COLO668 (cell line): ENCODE measurements at regions not wholly inside any gene's neighbourhood (a gene's known extent, or its start where the extent isn't known, plus 50 kb on each side); places are given as distances from the start of the nearest gene placed in this dataset.

ENCODE experiments used
- DNase-seq: peaks from one replicate; lab custom pipeline; 2025; ENCODE audit not compliant: unreplicated experiment; lab: John Stamatoyannopoulos, UW

DNA sequence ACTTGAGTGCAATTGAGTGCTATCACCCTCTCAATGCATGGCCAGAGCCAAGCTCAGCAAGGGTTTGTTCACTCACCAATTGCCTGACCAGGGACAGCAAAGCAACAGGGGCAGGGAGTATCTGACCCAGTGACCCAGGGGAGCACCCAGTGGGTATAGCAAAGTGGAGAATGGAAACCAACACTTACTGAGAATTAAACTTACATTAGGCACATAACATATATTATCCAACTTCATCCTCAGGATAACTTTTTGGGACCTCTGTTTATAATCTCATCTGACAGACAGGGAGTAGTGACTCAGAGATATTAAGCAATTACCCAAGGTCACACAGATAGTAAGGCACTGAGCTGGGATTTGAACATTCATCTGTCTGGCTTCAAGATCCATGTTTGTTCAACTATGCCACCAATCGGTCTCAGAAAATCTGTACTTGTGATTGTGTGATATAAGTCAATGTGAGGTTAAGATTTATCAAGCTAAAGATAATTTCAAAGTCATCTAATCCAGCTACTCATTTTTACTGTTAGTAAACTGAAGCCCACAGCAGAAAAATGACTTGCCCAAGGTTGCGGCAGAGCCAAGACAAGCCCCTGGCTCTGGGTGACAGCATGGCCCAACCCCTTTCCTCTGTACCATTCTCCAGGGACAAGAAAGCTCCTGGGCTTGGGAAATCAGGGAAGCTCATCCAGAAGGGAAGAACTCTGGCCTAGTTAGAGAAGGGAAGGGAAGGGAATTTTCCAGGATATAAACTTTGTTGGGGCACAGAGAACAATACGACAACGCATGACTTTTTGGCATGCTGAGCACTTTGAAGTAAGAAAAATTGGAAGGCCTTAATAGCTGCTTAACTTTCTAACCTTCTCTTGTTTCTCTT is 138.0 kb upstream of the SMAD3 start:
- no peak for DNase-seq

DNA sequence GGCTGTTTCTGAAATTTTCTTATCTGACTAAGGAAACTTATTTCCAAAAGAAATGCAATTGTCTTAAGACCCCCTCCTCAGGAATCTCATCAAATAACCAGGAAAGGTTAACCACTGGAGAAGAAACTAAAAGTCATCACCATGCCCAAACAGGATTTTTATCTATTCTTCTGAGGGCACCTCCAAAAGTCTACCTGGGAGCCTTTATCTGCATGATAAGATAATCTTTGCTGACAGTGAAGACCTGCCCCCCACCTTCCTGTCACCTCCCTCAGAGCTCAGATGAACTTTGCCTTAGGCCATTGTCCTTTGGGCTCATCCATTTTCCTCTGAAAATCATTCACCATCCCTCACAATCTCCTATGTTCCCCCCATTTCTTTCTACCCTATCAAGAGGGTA is 137.3 kb upstream of the SMAD3 start:
- no peak for DNase-seq

DNA sequence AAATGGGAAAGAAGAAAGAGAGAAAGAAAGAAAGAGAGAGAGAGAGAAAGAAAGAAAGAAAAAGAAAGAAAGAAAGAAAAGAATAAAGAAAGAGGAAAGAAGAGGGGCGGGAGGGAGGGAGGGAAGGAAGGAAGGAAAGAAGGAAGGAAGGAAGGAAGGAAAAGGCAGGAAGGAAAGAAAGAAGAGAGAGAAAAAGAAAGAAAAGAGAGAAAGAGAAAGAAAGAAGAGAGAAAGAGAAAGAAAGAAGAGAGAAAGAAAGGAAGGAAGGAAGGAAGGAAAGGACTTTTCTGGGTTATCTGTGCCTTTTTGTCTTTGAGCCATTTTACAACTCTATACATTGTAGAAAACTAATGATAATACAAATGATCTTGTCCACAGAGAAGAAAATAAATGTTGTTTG is 136.6 kb upstream of the SMAD3 start:
- DNase-seq = no peak

DNA sequence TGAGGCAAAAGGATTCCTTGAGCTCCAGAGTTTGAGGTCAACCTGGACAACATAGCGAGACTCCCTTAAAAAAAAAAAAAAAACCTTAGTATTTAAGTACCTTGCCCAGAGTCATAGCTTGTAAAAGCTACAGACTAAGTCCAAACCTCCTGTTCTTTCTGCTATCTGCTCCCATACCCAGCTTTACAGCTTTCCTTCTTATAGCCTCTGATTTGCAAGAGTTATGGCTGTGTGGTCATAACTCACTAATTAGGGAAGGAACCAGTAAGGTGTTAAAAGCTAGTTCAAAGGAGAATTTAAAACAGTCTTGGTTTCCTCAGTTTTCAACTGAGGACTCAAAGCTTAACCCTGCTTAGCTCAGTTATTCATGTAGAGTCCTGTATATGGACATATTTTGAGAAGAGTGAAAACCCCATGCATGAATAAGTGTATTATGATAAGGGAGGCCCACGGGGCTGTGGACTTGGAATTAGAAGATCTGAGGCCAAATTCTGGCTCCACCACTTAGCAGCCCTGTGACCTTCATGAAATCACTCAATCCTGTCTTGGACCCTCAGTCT is 135.5 kb upstream of the SMAD3 start:
- DNase-seq = no peak

DNA sequence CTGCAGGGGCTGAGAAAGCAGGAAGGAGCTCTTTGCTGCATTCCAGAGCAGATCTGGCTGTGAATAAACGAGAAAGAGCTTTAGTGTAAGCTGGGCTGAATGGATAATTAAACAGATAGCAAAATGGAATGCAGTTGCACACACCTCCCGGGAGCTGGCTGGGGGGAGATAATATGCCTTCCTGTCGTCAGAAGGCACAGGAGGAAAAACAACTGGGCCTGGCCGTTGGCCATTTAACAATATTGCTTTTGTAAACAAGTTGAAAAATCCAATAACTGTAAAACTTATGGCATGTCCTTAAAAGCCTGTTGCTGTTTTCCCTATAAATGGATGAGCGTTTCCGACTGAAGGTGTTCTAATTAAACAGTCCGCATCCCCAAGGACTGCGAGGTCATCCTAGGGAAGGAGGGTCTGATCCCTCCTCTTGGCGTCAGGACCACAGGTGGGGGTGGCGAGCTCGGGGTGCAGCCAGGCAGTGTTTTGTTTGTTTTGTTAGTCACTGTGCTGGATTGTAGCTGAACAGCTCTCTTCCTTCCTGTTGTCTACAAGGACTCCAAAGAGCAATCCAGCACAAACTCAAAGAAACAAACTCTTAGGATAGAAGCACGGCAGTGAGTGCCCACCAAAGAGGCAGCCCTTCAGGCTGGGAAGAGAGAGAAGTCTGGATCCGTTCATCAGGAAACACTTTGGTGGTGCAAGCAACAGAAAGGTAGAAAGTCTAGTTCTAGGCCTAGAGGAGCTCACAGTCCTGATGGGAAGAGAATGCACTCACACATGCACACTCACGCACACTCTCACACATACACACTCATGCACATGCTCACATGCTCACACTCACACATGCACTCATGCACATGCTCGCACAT is 133.4 kb upstream of the SMAD3 start:
- peak; percentile 46 for DNase-seq

DNA sequence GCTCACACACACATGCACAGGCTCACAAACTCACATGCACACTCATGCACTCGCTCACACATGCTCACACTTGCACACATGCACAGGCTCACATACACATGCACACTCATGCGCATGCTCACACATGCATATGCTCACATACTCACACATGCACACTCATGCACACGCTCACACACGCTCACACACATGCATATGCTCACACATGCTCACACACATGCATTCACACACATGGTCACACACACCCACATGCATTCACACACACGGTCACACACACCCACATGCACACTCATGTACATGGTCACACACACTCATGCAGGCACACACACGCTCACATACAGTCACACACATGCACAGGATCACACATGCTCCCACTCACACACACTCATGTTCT is 132.8 kb upstream of the SMAD3 start:
- DNase-seq = no peak

DNA sequence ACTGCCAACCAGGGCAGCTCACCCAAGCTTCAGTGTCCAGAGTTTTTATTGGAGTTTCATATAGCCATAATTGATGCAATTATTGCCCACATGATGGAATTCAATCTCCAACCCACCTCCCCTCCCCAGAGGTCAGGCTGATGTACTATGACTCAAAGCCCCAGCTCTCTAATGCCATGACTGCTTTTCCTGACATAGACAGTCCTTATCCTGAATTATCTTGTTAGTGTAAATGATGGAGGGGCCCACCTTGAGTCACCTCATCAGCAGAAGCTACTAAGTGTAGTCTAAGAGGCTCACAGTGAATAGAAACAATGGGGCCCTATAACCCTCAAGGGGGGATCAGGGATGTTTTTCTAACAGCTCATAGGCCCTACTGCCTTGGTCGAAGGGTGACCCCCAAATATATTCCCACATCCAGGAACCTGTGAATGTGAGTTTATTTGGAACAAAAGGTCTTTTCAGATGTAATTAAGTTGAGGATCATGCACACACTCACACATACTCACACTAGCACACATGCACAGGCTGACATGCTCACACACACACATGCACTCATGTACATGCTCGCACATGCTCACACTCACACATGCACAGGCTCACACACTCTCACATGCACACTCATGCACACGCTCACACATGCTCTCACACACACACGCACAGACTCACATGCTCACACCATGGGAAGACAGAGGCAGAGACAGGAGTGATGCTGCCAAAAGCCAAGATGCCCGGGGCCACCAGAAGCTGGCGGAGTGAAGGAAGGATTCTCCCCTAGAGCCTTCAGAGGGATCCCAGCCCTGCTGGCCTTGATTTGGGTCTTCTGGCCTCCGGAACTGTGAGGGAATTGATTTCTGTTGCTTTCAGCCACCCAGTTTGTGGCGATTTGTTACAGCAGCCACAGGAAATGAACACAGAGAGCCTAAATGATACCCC is 131.2 kb upstream of the SMAD3 start:
- no peak for DNase-seq

DNA sequence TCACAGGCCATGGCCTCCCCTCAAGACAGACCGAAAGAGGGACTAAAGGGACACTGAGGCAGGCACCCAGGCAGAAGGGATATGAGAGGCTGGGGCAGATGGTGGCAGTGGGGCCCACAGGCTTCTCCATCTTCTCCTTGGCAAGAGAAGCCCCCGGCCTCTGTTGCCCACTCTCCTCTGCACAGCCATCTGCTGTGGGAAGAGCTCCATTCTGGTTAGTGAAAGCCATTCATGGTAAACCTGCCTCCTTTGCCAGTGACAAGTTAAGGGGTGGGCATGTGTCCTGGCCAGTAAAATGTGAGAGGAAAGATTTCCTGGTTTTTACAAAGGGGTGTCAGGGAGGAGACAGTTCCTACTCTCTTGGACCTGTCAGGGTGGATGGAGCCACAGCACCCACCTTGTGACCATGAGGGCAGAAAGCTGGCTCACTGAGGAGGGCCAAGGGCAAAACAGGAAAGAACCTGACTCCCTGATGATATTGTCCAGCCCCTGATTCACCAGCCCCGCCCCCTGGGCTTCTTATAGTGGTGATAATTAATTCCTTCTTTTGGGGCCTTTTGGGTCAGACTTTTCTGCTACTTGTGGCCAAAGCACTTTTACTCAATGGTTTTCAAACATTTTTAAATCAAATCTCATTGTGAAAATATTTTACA is 130.4 kb upstream of the SMAD3 start:
- DNase-seq = no peak

DNA sequence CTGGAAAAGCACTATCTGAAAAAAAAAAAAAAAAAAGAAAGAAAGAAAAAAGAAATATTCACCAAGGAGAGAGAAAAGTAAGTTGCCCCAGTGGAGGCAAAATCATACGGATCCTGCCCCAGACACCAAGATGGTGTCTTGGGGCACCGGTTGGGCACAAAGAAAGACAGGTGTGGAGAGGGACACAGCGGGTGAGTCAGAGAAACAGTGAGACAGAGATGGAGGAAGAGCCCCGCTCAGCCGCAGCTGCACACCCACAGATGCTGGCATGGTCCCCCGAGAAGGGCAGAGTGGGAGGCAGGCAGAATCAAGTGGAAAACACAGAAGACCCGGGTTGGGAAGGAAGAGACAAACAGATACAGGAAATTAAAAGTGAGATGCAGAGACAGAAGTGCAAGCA is 129.7 kb upstream of the SMAD3 start:
- no peak for DNase-seq

DNA sequence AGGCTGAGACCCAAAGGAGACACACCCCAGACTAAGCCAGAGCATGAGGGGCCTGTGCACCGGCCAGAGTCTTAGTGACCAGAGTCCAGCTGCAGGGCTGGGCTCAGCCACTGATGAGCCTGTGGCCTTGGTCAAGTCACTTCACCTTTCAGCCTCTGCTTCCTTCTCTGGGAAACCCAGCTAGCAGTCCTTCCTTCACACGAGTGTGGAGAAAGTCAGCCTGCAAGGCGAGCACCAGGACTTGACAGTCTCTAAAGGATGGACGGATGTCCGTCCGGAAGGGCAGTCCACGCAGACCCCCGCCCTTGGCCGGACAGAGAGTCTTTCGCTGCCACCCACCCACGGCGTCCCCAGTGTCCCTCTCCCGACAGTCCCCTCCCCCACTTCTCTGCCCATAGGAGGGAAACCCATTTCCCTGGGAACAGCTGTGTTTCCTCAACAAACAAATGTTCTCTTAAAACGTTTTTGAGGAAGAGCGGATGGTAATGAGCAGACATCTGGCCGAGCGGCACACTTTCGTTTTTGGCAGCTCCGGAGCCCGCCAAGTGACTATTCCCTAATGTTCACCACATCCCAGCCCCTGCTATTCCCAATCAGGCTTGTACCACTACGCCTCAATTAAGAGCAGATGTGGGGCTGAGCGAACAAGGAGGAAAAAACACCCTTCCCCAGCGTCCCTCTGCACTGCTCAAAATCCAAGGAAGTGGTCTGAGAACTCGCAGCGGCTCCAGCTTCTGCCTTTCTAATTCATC is 129.1 kb upstream of the SMAD3 start:
- no peak for DNase-seq

DNA sequence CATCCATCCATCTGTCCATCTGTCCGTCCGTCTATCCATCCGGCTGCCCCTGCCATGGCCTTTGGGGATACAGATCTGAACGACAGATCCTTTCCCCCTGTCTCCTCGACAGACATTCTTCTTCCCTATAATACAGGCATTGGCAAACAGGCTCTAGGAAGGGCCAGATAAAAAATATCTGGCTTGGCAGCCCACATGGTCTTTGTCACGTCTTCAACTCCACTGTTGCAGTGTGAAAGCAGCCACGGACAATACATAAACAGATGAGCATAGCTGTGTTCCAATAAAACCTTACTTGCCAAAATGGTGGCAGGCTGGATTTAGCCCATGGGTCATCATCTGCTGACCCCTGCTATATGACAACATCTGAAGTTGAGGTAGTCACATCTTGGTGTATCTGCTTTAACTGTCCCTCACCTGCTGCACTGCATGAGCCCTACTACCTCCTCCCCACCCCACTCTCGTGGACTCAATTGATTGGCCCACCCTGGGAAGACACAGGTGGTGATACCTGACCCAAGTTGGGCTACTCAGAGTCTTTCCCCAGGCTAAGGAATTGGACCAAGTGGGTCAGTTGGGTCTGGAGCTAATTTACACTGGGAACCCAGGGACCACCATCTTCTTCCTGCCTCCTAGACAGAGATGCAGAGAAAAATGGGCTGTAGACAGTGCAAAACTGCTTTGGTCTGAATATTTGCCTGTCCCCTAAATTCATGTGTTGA is 128.4 kb upstream of the SMAD3 start:
- DNase-seq = no peak

DNA sequence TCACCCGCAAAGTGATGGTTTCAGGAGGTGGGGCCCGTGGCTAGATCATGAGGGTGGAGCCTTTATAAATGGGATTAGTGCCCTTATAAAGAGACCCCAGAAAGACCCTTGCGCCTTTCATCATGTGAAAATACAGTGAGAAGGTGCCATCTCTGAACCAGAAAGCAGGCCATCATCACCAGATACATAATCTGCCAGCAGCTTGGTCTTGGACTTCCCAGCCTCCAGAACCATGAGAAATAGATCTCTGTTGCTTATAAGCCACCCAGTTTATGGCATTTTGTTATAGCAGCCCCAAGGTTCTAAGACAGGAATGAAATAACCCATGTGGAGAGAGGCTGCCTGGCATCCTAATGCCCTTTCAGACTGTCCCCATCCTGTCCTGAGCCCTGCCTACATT is 127.8 kb upstream of the SMAD3 start:
- no peak for DNase-seq

DNA sequence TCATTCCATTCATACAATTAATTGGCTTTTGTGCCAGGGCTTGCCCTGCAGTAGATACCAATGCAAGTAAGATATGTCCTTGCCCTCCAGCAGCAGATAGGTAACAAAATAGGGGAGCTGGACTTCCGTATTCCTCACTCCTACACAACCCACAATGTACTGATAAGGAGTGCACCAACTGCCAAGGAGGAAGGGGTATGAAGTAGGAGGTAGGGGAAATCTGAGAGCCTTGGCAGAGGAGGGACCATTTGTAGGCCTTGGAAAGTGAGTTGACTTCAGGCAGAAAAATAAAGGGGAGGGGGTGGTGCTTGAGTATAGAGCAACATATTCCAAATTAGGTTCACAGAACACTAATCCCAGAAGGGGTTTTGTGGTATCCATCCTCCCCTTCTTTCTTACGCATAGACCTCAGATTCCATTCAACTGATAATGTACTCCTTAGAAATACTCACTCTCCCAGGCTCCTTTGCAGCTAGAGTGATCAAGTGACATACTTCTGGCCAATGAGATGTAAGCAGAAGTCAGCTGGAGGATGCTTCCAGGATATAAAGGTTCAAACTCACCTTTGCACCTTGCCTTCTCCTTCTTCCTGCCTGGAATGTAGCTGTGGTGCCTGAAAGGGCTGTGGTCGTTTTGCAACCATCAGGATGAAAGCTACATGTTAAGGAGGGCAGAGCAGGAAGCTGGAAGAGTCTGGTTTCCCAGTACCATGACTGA is 127.1 kb upstream of the SMAD3 start:
- no peak for DNase-seq

DNA sequence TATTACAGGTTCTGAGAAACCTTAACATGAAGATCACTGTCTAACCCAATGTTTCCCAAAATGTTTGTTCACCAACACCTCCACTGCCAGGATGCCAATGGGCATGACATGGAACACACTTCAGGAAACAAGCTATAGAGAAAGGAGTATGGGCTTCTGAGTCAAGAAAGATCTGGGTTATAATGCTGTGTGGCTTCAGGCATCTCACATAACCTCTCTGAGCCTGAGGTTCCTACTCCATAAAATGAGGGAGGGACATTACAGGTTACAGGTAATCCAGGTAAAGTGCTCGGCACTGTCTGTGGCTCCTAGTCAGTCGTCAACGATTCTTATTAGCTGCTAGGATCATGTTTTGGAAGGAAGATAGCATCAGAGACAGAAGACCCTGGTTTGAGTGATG is 126.4 kb upstream of the SMAD3 start:
- DNase-seq = no peak

DNA sequence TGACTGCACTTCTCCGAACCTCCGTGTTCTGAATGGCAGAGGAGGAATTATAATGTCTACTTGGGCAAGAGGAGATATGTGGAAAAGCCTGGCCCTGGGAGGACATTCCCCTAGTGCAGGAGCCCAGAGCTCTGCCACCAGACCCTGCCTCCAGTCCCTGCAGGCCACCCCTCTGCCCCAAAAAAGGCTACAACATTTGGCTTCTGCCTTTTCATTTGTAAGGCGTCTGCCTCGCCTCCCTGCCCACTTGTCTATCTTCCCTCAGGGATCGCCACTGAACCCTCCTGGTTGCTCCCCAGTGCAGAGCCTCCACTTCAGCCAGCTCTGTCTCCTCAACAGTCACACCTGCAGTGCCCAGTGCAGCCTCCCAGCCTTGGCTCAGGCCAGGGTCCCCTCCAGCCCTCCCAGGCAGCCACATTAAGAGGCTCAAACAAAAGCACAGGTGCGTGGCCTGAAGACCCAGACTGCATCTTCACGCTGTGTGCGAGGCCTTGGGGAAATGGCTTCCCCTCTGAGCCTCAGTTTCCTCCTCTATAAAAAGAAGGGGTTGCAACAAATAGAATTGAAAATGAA is 125.9 kb upstream of the SMAD3 start:
- no peak for DNase-seq

DNA sequence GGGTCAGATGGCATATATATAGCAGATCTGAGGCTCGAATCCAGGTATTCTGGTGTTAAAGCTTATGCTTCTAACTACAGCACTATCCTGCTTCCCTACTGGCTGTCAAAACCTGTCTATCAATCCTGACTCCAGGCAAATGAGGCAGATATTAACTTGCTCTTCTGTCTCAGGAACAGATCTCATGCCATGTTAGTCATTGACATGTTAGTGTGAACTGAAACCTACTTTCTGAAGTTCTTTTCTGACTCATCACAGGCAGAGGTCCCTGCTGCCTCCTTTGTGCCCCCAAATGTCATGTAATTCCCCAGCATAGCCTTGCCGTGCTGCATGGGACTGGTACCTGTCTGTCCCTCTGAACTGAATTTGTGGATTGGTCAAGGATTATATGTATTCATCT is 125.0 kb upstream of the SMAD3 start:
- DNase-seq = no peak

DNA sequence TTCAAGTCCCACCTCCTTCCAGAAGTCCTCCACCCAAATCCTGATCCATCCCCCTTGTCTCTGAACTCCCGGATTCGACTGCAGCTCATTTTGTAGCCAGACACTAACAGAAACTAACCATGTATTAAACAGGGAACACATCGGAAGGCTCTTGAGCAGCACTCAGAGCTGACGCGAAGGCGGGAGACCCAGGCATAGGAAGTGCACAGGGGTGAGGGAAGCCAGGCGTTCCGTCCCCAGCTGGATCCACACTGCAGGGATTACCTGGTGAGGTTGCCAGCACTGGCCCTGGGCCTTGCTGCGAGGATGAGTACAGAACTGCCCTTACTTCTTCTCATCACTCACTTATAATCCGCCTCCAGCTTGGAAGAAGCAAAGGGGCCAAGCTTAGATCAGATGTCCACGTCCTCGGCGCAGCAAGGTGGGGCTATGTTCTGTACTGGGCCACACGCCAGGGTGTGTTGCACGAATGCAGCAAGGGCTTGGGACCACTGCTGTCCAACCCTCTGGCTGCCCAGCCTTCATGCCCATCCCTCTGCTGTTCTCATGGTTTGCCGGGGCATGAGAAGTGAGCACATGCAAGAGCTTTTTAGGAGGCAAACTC is 124.2 kb upstream of the SMAD3 start:
- no peak for DNase-seq

DNA sequence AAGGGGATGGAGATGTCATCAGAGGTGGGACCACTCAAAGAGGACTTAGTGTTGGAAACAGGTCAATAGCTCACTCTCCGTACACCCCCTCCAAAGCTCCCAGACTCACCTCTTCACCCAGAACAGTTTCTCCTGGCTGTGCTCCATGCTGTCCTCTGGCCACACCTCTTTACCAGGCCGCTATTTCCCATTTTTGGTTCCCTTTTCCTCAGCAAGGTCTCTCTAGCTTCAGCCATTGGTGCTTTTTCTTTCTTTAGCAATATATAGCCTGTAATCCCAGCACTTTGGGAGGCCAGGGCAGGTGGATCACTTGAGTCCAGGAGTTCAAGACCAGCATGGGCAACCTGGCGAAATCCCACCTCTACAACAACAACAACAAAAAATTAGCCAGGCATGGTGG is 123.6 kb upstream of the SMAD3 start:
- DNase-seq = no peak
